KMS-11 (cell line): ENCODE measurements at regions not wholly inside any gene's neighbourhood (a gene's known extent, or its start where the extent isn't known, plus 50 kb on each side); places are given as distances from the start of the nearest gene placed in this dataset.
A peak's percentile ranks its signal among the peaks of the same experiment; 100 is the strongest.

Source experiments
- H2AFZ ChIP-seq: fragments of 200-600 bp; sonication (generic); 2 replicates; pipeline ENCODE4 v1.6.1; 2016; ENCODE audit warnings: antibody characterized with exemption, mixed run types, low read depth
- H3K27ac ChIP-seq: fragments of 200-600 bp; sonication (generic); 2 replicates; pipeline ENCODE4 v1.6.1; 2016; ENCODE audit warnings: mild to moderate bottlenecking, mixed run types
- H3K27me3 ChIP-seq: fragments of 200-600 bp; sonication (generic); 2 replicates; pipeline ENCODE4 v1.6.1; 2017; ENCODE audit warnings: mild to moderate bottlenecking, low read depth, mixed run types, moderate library complexity; ENCODE audit not compliant: insufficient read depth
- H3K36me3 ChIP-seq: fragments of 200-600 bp; sonication (generic); 2 replicates; pipeline ENCODE4 v1.6.1; 2017; ENCODE audit warnings: mild to moderate bottlenecking, mixed run types; ENCODE audit not compliant: insufficient read depth
- H3K4me1 ChIP-seq: fragments of 200-600 bp; sonication (generic); 2 replicates; pipeline ENCODE4 v1.6.1; 2016; ENCODE audit warnings: mild to moderate bottlenecking, low read depth, mixed run types; ENCODE audit not compliant: poor library complexity, severe bottlenecking
- H3K4me2 ChIP-seq: fragments of 200-600 bp; sonication (generic); 2 replicates; pipeline ENCODE4 v1.7.0; 2016; ENCODE audit warnings: mild to moderate bottlenecking, mixed run types
- H3K4me3 ChIP-seq: fragments of 200-600 bp; sonication (generic); IDR thresholded peaks from 2 replicates; pipeline ENCODE4 v1.6.1; 2017; ENCODE audit warnings: low read depth, low read length, mixed read lengths; ENCODE audit not compliant: insufficient read depth
- H3K79me2 ChIP-seq: fragments of 200-600 bp; sonication (generic); 2 replicates; pipeline ENCODE4 v1.6.1; 2016; ENCODE audit warnings: low read depth, mixed run types; ENCODE audit not compliant: insufficient read depth
- H3K9ac ChIP-seq: fragments of 200-600 bp; sonication (generic); 2 replicates; pipeline ENCODE4 v1.6.1; 2016; ENCODE audit warnings: mild to moderate bottlenecking, mixed run types
- H4K20me1 ChIP-seq: fragments of 200-600 bp; sonication (generic); 2 replicates; pipeline ENCODE4 v1.6.1; 2016; ENCODE audit warnings: mild to moderate bottlenecking, mixed run types; ENCODE audit not compliant: insufficient read depth
- TF ChIP-seq, protein P1 (sequence below): fragments of 200-600 bp; sonication (generic); conservative IDR thresholded peaks from 2 replicates; pipeline ENCODE4 v1.6.1; 2017; ENCODE audit warnings: low read depth, mild to moderate bottlenecking, antibody characterized with exemption, low read length, moderate library complexity, mixed read lengths

DNA sequence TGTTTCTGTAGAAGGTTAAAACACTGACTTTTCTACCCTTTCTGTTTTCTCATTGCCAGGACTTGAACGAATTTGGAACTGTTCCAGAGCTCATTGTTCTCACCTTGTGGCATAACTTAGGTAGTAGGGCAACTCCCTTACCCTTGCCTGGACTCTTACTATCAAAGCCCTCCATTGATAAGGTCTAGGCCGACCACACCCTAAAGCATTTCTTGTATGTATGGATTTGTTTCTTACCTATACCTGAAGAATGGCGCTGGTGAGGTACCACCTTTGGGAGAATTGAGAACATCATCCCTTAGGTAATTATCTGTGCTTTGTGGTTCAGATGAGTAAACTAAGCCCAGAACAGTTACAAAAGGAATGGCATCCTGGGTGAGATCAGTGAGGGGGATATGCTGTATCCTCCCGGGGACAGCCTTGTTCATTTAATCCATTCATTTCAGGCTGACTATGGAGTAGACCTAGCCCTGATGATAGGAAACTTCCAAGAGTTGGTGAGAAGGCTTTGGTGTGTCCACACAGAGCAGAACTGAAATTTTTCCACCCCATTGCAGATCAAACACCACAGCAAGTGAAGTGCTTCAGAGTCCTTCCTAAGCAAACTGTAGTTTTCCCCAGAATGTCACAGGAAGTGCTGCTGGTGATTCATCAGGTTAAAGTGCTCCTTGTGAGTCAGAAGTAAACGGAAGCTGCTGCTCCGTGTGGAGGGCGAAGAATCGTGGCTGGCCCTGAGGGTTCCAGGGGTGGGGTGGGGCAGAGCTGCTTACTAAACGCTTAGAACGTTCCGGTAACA is 113.0 kb downstream of the TEX26 start:
- no peak overlapping the region for H2AFZ ChIP-seq
- no peaks in the 10 kb centered on the region for H3K36me3 ChIP-seq
- no peak overlapping the region for H3K9ac ChIP-seq

DNA sequence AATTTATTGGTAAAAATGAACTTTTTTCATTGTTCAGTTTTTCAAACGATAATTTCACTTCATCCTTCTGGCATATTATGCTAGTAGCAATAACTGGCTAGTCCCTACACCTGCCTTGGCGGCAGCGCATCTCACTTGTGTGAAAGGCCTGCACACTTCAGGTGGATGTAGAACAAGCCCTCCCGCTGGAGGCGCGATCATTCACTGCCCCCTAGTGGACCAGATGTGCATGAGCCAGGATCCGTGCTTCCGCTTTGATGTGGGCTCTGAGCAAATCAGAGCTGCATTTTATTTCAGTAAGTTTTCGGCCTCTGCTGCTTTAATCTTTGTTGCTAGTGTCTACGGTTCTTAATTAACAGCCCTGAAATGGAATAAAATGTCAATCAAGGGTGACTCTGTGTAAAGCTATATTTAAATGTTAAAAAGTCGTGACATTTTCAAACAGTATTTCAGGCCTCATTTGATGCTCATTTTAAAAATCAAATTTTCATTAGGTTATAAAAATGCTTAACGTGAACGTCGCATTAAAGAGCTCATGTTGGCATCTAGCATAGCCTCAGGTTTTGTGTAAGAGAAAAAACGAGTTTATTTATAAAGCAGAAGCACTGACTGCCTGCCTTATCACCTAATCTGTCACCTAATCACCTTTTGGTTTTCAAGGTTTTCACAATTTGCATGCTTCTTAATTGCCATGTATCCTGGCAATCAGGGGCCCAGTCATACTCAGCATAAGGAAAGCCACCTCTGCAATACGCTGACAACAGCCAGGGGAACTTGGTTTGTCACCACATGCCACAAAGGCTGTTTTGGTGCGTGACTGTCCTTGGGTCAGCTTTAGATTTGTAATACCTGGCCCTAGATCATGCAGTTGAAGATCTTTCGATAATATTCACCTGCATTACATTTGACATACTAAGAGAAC is 112.2 kb downstream of the TEX26 start:
- no peaks in the 10 kb centered on the region for H3K79me2 ChIP-seq
- no peaks in the 10 kb centered on the region for H4K20me1 ChIP-seq
- TF ChIP-seq, protein P1, sequence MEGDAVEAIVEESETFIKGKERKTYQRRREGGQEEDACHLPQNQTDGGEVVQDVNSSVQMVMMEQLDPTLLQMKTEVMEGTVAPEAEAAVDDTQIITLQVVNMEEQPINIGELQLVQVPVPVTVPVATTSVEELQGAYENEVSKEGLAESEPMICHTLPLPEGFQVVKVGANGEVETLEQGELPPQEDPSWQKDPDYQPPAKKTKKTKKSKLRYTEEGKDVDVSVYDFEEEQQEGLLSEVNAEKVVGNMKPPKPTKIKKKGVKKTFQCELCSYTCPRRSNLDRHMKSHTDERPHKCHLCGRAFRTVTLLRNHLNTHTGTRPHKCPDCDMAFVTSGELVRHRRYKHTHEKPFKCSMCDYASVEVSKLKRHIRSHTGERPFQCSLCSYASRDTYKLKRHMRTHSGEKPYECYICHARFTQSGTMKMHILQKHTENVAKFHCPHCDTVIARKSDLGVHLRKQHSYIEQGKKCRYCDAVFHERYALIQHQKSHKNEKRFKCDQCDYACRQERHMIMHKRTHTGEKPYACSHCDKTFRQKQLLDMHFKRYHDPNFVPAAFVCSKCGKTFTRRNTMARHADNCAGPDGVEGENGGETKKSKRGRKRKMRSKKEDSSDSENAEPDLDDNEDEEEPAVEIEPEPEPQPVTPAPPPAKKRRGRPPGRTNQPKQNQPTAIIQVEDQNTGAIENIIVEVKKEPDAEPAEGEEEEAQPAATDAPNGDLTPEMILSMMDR: peak; percentile 87
- no peak overlapping the region for H3K9ac ChIP-seq
- no peak overlapping the region; the same call in 1 of the 2 replicates for H2AFZ ChIP-seq
- H3K4me1 ChIP-seq: peaks cover 8% of the 10 kb centered on the region
- H3K27ac ChIP-seq: no peak overlapping the region
- H3K36me3 ChIP-seq: no peaks in the 10 kb centered on the region
- no peak overlapping the region for H3K4me2 ChIP-seq
- H3K27me3 ChIP-seq: peaks cover 7% of the 10 kb centered on the region; the same call in 1 of the 2 replicates
- H3K4me3 ChIP-seq: no peak overlapping the region

More for the DNA sequence above, 113.0 kb downstream of the TEX26 start:
- H4K20me1 ChIP-seq: no peaks in the 10 kb centered on the region
- H3K27me3 ChIP-seq: peaks cover 2% of the 10 kb centered on the region; the same call in 1 of the 2 replicates
- H3K4me1 ChIP-seq: peaks cover 2% of the 10 kb centered on the region
- no peaks in the 10 kb centered on the region for H3K79me2 ChIP-seq
- no peak overlapping the region for H3K4me3 ChIP-seq
- no peak overlapping the region for H3K4me2 ChIP-seq
- TF ChIP-seq, protein P1: no peak
- no peak overlapping the region for H3K27ac ChIP-seq

DNA sequence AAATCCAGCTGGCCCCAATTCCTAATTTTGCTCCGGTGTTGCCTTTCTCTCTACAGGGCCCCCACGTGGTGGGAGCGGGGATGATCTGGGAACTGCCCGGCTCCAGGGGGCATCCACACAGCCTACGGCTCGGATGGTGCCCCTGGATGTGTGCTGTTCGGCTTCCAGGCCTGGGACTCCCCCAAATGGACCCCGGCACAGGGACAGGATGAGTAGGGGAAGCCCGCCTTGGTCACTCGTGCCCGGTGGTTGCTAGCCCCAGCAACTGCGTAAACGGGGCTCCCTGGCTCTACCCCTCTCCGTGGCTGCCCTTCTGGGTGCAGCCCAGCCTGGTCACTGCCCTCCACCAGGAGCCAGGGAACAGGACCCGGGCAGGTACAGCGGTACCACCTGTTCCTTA is 111.5 kb downstream of the TEX26 start:
- H3K36me3 ChIP-seq: no peaks in the 10 kb centered on the region
- TF ChIP-seq, protein P1: no peak
- peaks cover 15% of the 10 kb centered on the region for H3K4me1 ChIP-seq
- no peak overlapping the region for H2AFZ ChIP-seq
- H3K79me2 ChIP-seq: no peaks in the 10 kb centered on the region
- peaks cover 9% of the 10 kb centered on the region; the same call in 1 of the 2 replicates for H3K27me3 ChIP-seq
- no peak overlapping the region for H3K27ac ChIP-seq
- no peaks in the 10 kb centered on the region for H4K20me1 ChIP-seq
- H3K4me3 ChIP-seq: no peak overlapping the region
- H3K9ac ChIP-seq: no peak overlapping the region
- H3K4me2 ChIP-seq: no peak overlapping the region

DNA sequence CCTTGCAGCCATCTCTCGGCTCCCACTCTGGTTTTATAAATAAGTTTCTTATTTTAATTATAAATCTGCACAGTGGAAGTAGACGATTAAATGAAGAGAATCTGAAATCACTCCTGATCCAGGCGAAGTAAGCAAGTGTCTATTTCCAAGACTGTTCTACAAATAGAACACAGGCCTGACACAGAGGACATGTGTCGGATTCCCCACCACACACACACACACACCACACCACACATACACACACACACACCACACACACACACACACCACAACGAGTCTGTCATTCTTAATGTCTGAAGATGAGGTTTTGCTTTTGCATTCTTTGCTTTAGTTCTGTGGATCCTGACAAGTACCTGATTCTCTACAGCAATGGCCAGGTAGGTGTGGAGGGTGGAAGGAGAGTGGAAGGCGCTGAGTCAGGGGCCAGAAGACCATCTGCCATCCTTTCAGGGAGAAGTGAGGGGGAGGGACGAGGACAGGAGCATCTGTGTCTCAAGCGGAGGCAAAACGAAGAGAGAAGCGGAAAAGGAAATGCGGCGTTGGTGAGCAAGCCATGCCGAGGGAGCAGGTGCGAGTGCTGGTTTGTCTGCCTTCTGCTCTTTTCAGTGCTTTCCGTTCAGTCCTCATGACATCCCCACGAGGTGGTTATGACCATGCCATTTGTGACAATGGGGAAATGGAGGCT is 110.2 kb downstream of the TEX26 start:
- H3K4me1 ChIP-seq: peaks cover 18% of the 10 kb centered on the region
- no peaks in the 10 kb centered on the region for H4K20me1 ChIP-seq
- H3K4me3 ChIP-seq: no peak overlapping the region
- TF ChIP-seq, protein P1: no peak
- peaks cover 16% of the 10 kb centered on the region; the same call in 1 of the 2 replicates for H3K27me3 ChIP-seq
- no peaks in the 10 kb centered on the region for H3K79me2 ChIP-seq
- H3K36me3 ChIP-seq: no peaks in the 10 kb centered on the region
- no peak overlapping the region for H3K9ac ChIP-seq
- no peak overlapping the region for H2AFZ ChIP-seq
- no peak overlapping the region for H3K4me2 ChIP-seq
- no peak overlapping the region for H3K27ac ChIP-seq
